A549 (cell line): ENCODE measurements at regions not wholly inside any gene's neighbourhood (a gene's known extent, or its start where the extent isn't known, plus 50 kb on each side); places are given as distances from the start of the nearest gene placed in this dataset.

Source experiments
- ATAC-seq, 2 experiments: fragments of 200-7000 bp in 1 of 2; fragments of >200 bp in 1 of 2; cut with Nextera tagmentation in 1 of 2; cut with Tn5 transposase in 1 of 2; 3 replicates each; pipeline versions ENCODE4 v1.8.0 to v1.9.1; 2018 to 2020; ENCODE audit warnings: mild to moderate bottlenecking in 1 of 2, moderate library complexity in 1 of 2
- CTCF ChIA-PET: fragments of 300-600 bp; sonication (Branson Sonifier 250); formaldehyde crosslinking; extraction: SDS; loops from one replicate; lab custom pipeline; 2021; ENCODE audit warnings: antibody characterized with exemption, inconsistent platforms; lab: Yijun Ruan, JAX
- POLR2A ChIA-PET: fragments of 350-600 bp; formaldehyde crosslinking; extraction: SDS; loops from one replicate; lab custom pipeline; 2021; ENCODE audit warnings: antibody characterized with exemption, inconsistent platforms; lab: Yijun Ruan, JAX
- DNase-seq, 2 experiments: peaks; one replicate each; pipeline versions ENCODE4 v3.0.0 to v3.0.0-alpha.2; 2011 to 2016; ENCODE audit warnings: low read depth in 1 of 2, low spot score in 1 of 2
- FAIRE-seq: peaks from 2 replicates; lab custom pipeline; 2011; peaks lifted over from hg19 to GRCh38; lab: Jason Lieb, UNC
- H3K27ac ChIP-seq, 2 experiments: fragments of >200 bp; sonication (Bioruptor Twin); formaldehyde crosslinking; 3 replicates each; pipeline ENCODE4 v1.5.1; 2016 to 2017
- H3K4me1 ChIP-seq: fragments of >200 bp; sonication (Bioruptor Twin); formaldehyde crosslinking; 3 replicates; pipeline ENCODE4 v1.6.1; 2016
- H3K4me2 ChIP-seq: fragments of >200 bp; sonication (Bioruptor Twin); formaldehyde crosslinking; 3 replicates; pipeline ENCODE4 v1.6.1; 2016
- H3K4me3 ChIP-seq: fragments of >200 bp; sonication (Bioruptor Twin); formaldehyde crosslinking; 3 replicates; pipeline ENCODE4 v1.5.1; 2016
- H3K9me3 ChIP-seq: fragments of >200 bp; sonication (Bioruptor Twin); formaldehyde crosslinking; 3 replicates; pipeline ENCODE4 v1.6.1; 2016
- ATOH8 ChIP-seq: fragments of 250-450 bp; sonication (Bioruptor Pico); IDR thresholded peaks from 2 replicates; pipeline ENCODE4 v1.5.0; 2020; ENCODE audit warnings: low read depth, mild to moderate bottlenecking, moderate library complexity
- BCL3 ChIP-seq: fragments of >200 bp; sonication (Bioruptor Twin); formaldehyde crosslinking; IDR thresholded peaks from 3 replicates; pipeline ENCODE4 v1.6.1; 2016
- CBX2 ChIP-seq: fragments of 200-600 bp; sonication (generic); IDR thresholded peaks from 2 replicates; pipeline ENCODE4 v1.6.1; 2016; ENCODE audit warnings: low read depth, mild to moderate bottlenecking, borderline replicate concordance
- CBX8 ChIP-seq: fragments of 200-600 bp; sonication (generic); IDR thresholded peaks from 2 replicates; pipeline ENCODE4 v1.6.1; 2016
- CHD2 ChIP-seq: fragments of 150-350 bp; IDR thresholded peaks from 2 replicates; pipeline ENCODE4 v1.6.1; 2014; ENCODE audit warnings: low read length; ENCODE audit not compliant: partially characterized antibody
- CTCF ChIP-seq: fragments of >200 bp; sonication (Bioruptor Twin); formaldehyde crosslinking; IDR thresholded peaks from 3 replicates; pipeline ENCODE4 v1.5.1; 2016
- ESRRA ChIP-seq: fragments of 150-350 bp; IDR thresholded peaks from 2 replicates; pipeline ENCODE4 v1.6.1; 2014; ENCODE audit warnings: mild to moderate bottlenecking, low read length, borderline replicate concordance
- FOSB ChIP-seq: fragments of 250-450 bp; sonication (Bioruptor Pico); IDR thresholded peaks from 2 replicates; pipeline ENCODE4 v1.5.0; 2020; ENCODE audit warnings: mild to moderate bottlenecking, moderate library complexity
- FOSL2 ChIP-seq, 2 experiments: fragments of 450-650 bp in 1 of 2; fragments of >200 bp in 1 of 2; sonication (Bioruptor Twin) in 1 of 2; formaldehyde crosslinking; IDR thresholded peaks; 2 replicates each; pipeline versions ENCODE4 v1.5.0 to v1.6.1; 2016 to 2020; ENCODE audit warnings: mild to moderate bottlenecking in 1 of 2, moderate library complexity in 1 of 2
- GATA3 ChIP-seq: IDR thresholded peaks from 2 replicates; pipeline ENCODE4 v1.6.1; 2012; ENCODE audit warnings: borderline replicate concordance
- HEYL ChIP-seq: fragments of 250-450 bp; sonication (Bioruptor Pico); IDR thresholded peaks from 2 replicates; pipeline ENCODE4 v1.8.0; 2021; ENCODE audit warnings: mild to moderate bottlenecking, moderate library complexity
- HOXA7 ChIP-seq: fragments of 250-450 bp; sonication (Bioruptor Pico); IDR thresholded peaks from 2 replicates; pipeline ENCODE4 v1.5.0; 2020; ENCODE audit warnings: mild to moderate bottlenecking, moderate library complexity
- HOXB13 ChIP-seq: fragments of 250-450 bp; sonication (Bioruptor Pico); IDR thresholded peaks from 2 replicates; pipeline ENCODE4 v1.5.0; 2020; ENCODE audit warnings: low read depth, mild to moderate bottlenecking, moderate library complexity
- JUN ChIP-seq, 2 experiments: fragments of >200 bp; sonication (Bioruptor Twin); formaldehyde crosslinking; IDR thresholded peaks; 2 replicates in 1 of 2; 3 replicates in 1 of 2; pipeline ENCODE4 v1.6.1; 2016 to 2017
- KDM1A ChIP-seq: fragments of 200-600 bp; sonication (generic); IDR thresholded peaks from 2 replicates; pipeline ENCODE4 v1.6.1; 2016; ENCODE audit warnings: low read depth, mild to moderate bottlenecking
- MAFK ChIP-seq: fragments of 450-650 bp; IDR thresholded peaks from 2 replicates; pipeline ENCODE4 v1.6.1; 2014; ENCODE audit not compliant: partially characterized antibody
- MYC ChIP-seq: IDR thresholded peaks from 2 replicates; pipeline ENCODE4 v1.6.1; 2012; ENCODE audit warnings: mild to moderate bottlenecking, inconsistent platforms, low read length, improper control_type of control experiment, borderline replicate concordance
- NR3C1 ChIP-seq: fragments of >200 bp; sonication (Bioruptor Twin); formaldehyde crosslinking; IDR thresholded peaks from 3 replicates; pipeline ENCODE4 v1.6.1; 2017
- PHF8 ChIP-seq: fragments of 200-600 bp; sonication (generic); IDR thresholded peaks from 2 replicates; pipeline ENCODE4 v1.6.1; 2016; ENCODE audit warnings: low read depth, mild to moderate bottlenecking, antibody characterized with exemption, moderate library complexity, borderline replicate concordance
- RAD21 ChIP-seq, 2 experiments: fragments of >200 bp in 1 of 2; sonication (Bioruptor Twin) in 1 of 2; formaldehyde crosslinking in 1 of 2; IDR thresholded peaks in 1 of 2; conservative IDR thresholded peaks in 1 of 2; 2 replicates in 1 of 2; 3 replicates in 1 of 2; pipeline ENCODE4 v1.6.1; 2012 to 2018; ENCODE audit warnings: inconsistent platforms in 1 of 2
- RARB ChIP-seq: fragments of 250-450 bp; sonication (Bioruptor Pico); IDR thresholded peaks from 2 replicates; pipeline ENCODE4 v1.8.0; 2021; ENCODE audit warnings: mild to moderate bottlenecking, moderate library complexity
- RCOR1 ChIP-seq: fragments of 150-350 bp; IDR thresholded peaks from 2 replicates; pipeline ENCODE4 v1.6.1; 2014; ENCODE audit warnings: antibody characterized with exemption, low read length, low read depth
- RFX5 ChIP-seq: fragments of 450-650 bp; IDR thresholded peaks from 2 replicates; pipeline ENCODE4 v1.7.1; 2014; ENCODE audit warnings: antibody characterized with exemption, mild to moderate bottlenecking, moderate library complexity
- RNF2 ChIP-seq: fragments of 200-600 bp; sonication (generic); IDR thresholded peaks from 2 replicates; pipeline ENCODE4 v1.6.1; 2016; ENCODE audit warnings: low read depth, mild to moderate bottlenecking, antibody characterized with exemption, moderate library complexity, borderline replicate concordance
- SREBF2 ChIP-seq: fragments of 450-650 bp; IDR thresholded peaks from 2 replicates; pipeline ENCODE4 v1.6.1; 2014; ENCODE audit warnings: mild to moderate bottlenecking, moderate library complexity
- ZNF302 ChIP-seq: fragments of 250-450 bp; sonication (Bioruptor Pico); IDR thresholded peaks from 2 replicates; pipeline ENCODE4 v1.9.0; 2021; ENCODE audit warnings: inconsistent platforms, mild to moderate bottlenecking, moderate library complexity
- ZSCAN20 ChIP-seq: fragments of 250-450 bp; sonication (Bioruptor Pico); IDR thresholded peaks from 2 replicates; pipeline ENCODE4 v1.8.0; 2022; ENCODE audit warnings: mild to moderate bottlenecking, moderate library complexity
- WGBS: methylation state at CpG from one replicate; pipeline ENCODE4 v1.1.6; 2017; ENCODE audit errors: missing lambda C conversion rate; 5-methylcytosine and 5-hydroxymethylcytosine counted together
- TF ChIP-seq, protein P1 (sequence below): fragments of 450-650 bp; IDR thresholded peaks from 2 replicates; pipeline ENCODE4 v1.6.1; 2014; ENCODE audit warnings: antibody characterized with exemption

DNA sequence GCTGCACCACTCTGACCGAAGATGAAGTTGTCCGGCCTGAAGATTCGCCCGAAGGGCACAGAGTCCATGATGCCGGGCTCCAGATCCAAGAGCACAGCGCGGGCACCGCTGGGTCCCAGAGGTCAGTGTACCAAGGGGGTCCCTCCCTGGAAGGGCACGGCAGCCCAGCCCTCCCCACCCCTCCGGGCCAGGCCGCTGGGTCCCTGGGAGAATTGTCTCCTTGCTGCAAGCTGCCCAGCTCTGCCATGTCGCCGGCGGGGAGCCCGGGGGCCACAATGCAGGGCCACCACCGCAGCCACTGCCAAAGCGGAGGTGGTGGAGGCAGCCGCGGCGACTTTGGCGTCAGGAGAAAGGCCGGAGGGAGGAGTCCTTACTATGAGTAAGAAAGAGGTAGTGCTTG lies 189.5 kb upstream of the CYRIA start:
- no peak overlapping the region for H3K4me3 ChIP-seq
- no peak overlapping the region for H3K4me2 ChIP-seq
- H3K9me3 ChIP-seq, result no peaks in the 10 kb centered on the region
- ATAC-seq (no peak), FAIRE-seq (no peak), DNase-seq (no peak)
- CTCF ChIA-PET, result no interaction called here
- H3K27ac ChIP-seq, result no peak overlapping the region
- no peaks in the 10 kb centered on the region for H3K4me1 ChIP-seq
- no peak for TF ChIP-seq MYC
- no peak for TF ChIP-seq RARB (CRISPR knock-in tag)
- TF ChIP-seq HEYL (CRISPR knock-in tag), result no peak
- TF ChIP-seq CBX2, result no peak
- no peak for TF ChIP-seq KDM1A
- TF ChIP-seq SREBF2, result no peak
- TF ChIP-seq PHF8, result no peak
- TF ChIP-seq RFX5, result no peak
- no peak for TF ChIP-seq CBX8
- TF ChIP-seq JUN (IDR thresholded peaks at IDR 0.05), result no peak
- TF ChIP-seq BCL3, result no peak
- no peak for TF ChIP-seq GATA3
- no peak for TF ChIP-seq CHD2
- TF ChIP-seq, protein P1, sequence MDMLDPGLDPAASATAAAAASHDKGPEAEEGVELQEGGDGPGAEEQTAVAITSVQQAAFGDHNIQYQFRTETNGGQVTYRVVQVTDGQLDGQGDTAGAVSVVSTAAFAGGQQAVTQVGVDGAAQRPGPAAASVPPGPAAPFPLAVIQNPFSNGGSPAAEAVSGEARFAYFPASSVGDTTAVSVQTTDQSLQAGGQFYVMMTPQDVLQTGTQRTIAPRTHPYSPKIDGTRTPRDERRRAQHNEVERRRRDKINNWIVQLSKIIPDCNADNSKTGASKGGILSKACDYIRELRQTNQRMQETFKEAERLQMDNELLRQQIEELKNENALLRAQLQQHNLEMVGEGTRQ, result no peak
- no peak for TF ChIP-seq RAD21 (conservative IDR thresholded peaks at IDR 0.05 in 1 of 2, IDR thresholded peaks at IDR 0.05 in 1 of 2)
- no peak for TF ChIP-seq CTCF
- TF ChIP-seq ZNF302 (CRISPR knock-in tag), result no peak
- TF ChIP-seq FOSB, result no peak
- no peak for TF ChIP-seq RNF2
- POLR2A ChIA-PET, result no interaction called here
- 48% methylated on average over 14 of the region's 22 CpGs for WGBS

DNA sequence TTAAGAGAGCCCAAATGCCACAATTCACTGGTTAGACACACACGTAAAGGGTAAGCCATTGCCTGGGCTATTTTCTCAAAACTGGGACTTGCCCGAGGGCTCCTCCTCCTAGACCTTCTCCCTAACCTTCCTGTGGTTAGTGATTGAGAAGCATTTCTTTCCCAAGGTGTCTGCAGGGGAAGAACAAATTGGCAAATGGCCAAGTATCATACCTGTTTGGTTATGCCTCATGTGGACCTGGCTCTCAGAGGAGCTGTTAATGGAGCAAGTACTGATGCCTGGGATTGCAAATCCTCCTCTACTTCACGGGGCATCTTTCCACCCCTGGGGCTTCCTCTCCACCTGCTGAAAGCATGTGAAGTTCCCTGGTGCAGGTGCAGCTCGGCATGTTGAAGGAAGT lies 187.5 kb upstream of the CYRIA start:
- FAIRE-seq, result no peak
- Histone ChIP-seq H3K4me2 (no peak overlapping the region), H3K27ac (no peak overlapping the region), H3K4me1 (no peaks in the 10 kb centered on the region), H3K9me3 (no peaks in the 10 kb centered on the region), H3K4me3 (no peak overlapping the region)
- POLR2A ChIA-PET, result no interaction called here
- 12% methylated on average over 4 of the region's 4 CpGs for WGBS
- ATAC-seq, result no peak
- no peak for TF ChIP-seq JUN (IDR thresholded peaks at IDR 0.05)
- no peak for TF ChIP-seq ESRRA
- TF ChIP-seq RCOR1, result no peak
- no peak for TF ChIP-seq ATOH8 (CRISPR knock-in tag)
- TF ChIP-seq FOSL2 (IDR thresholded peaks at IDR 0.05), result no peak
- TF ChIP-seq FOSL2 (CRISPR knock-in tag; IDR thresholded peaks at IDR 0.05), result no peak
- TF ChIP-seq BCL3, result no peak
- TF ChIP-seq MAFK, result no peak
- TF ChIP-seq RAD21 (conservative IDR thresholded peaks at IDR 0.05 in 1 of 2, IDR thresholded peaks at IDR 0.05 in 1 of 2), result no peak
- no peak for TF ChIP-seq RARB (CRISPR knock-in tag)
- TF ChIP-seq GATA3, result no peak
- no peak for TF ChIP-seq NR3C1
- no peak for TF ChIP-seq ZSCAN20 (CRISPR knock-in tag)
- no peak for TF ChIP-seq HOXA7 (CRISPR knock-in tag)
- TF ChIP-seq CBX2, result no peak
- TF ChIP-seq CTCF, result no peak
- no peak for TF ChIP-seq HOXB13 (CRISPR knock-in tag)
- TF ChIP-seq CBX8, result no peak
- TF ChIP-seq, all 56 proteins: peak for 0
- no peak for DNase-seq
- CTCF ChIA-PET, result no interaction called here
